ENCODE measurements at regions not wholly inside any gene's neighbourhood (a gene's known extent, or its start where the extent isn't known, plus 50 kb on each side); places are given as distances from the start of the nearest gene placed in this dataset.

GRCh38 chr22:34294986-34295385 is 374.7 kb upstream of the LARGE1 start:
- Histone ChIP-seq H3K27ac (ENCODE audit: low read depth in 2 of 2, low read length in 2 of 2) (no peak overlapping the region), H3K4me1 (ENCODE audit: control insufficient read depth in 2 of 2, insufficient read depth in 2 of 2, low read length in 2 of 2) (no peaks in the 10 kb centered on the region), H3K9me3 (ENCODE audit: control insufficient read depth in 2 of 2, low read length in 2 of 2) (no peaks in the 10 kb centered on the region), H3K9ac (ENCODE audit: low read depth in 1 of 2, low read length in 2 of 2) (no peak overlapping the region), H3K27me3 (ENCODE audit: control insufficient read depth in 2 of 2, insufficient read depth in 2 of 2, low read length in 2 of 2) (no peaks in the 10 kb centered on the region), H3K4me3 (ENCODE audit: low read length in 2 of 2) (no peak overlapping the region), H3K36me3 (ENCODE audit: control insufficient read depth in 2 of 2, insufficient read depth in 2 of 2, low read length in 2 of 2) (no peaks in the 10 kb centered on the region)

GRCh38 chr22:34296461-34296860 is 376.2 kb upstream of the LARGE1 start:
- H3K9me3 ChIP-seq (ENCODE audit: control insufficient read depth in 2 of 2, low read length in 2 of 2): no peaks in the 10 kb centered on the region
- no peak overlapping the region for H3K27ac ChIP-seq (ENCODE audit: low read depth in 2 of 2, low read length in 2 of 2)
- H3K4me3 ChIP-seq (ENCODE audit: low read length in 2 of 2): no peak overlapping the region
- H3K9ac ChIP-seq (ENCODE audit: low read depth in 1 of 2, low read length in 2 of 2): no peak overlapping the region
- H3K4me1 ChIP-seq (ENCODE audit: control insufficient read depth in 2 of 2, insufficient read depth in 2 of 2, low read length in 2 of 2): no peaks in the 10 kb centered on the region
- H3K36me3 ChIP-seq (ENCODE audit: control insufficient read depth in 2 of 2, insufficient read depth in 2 of 2, low read length in 2 of 2): no peaks in the 10 kb centered on the region
- H3K27me3 ChIP-seq (ENCODE audit: control insufficient read depth in 2 of 2, insufficient read depth in 2 of 2, low read length in 2 of 2): no peaks in the 10 kb centered on the region

GRCh38 chr22:34297536-34298120 is 377.4 kb upstream of the LARGE1 start:
- Histone ChIP-seq H3K27ac (ENCODE audit: low read depth in 2 of 2, low read length in 2 of 2) (no peak overlapping the region), H3K4me3 (ENCODE audit: low read length in 2 of 2) (no peak overlapping the region), H3K36me3 (ENCODE audit: control insufficient read depth in 2 of 2, insufficient read depth in 2 of 2, low read length in 2 of 2) (no peaks in the 10 kb centered on the region), H3K9me3 (ENCODE audit: control insufficient read depth in 2 of 2, low read length in 2 of 2) (no peaks in the 10 kb centered on the region), H3K4me1 (ENCODE audit: control insufficient read depth in 2 of 2, insufficient read depth in 2 of 2, low read length in 2 of 2) (no peaks in the 10 kb centered on the region), H3K9ac (ENCODE audit: low read depth in 1 of 2, low read length in 2 of 2) (no peak overlapping the region), H3K27me3 (ENCODE audit: control insufficient read depth in 2 of 2, insufficient read depth in 2 of 2, low read length in 2 of 2) (no peaks in the 10 kb centered on the region)

- Histone ChIP-seq H3K4me1 (ENCODE audit: control insufficient read depth in 2 of 2, insufficient read depth in 2 of 2, low read length in 2 of 2) (no peaks in the 10 kb centered on the region), H3K4me3 (ENCODE audit: low read length in 2 of 2) (no peak overlapping the region), H3K9ac (ENCODE audit: low read depth in 1 of 2, low read length in 2 of 2) (no peak overlapping the region), H3K9me3 (ENCODE audit: control insufficient read depth in 2 of 2, low read length in 2 of 2) (no peaks in the 10 kb centered on the region), H3K36me3 (ENCODE audit: control insufficient read depth in 2 of 2, insufficient read depth in 2 of 2, low read length in 2 of 2) (no peaks in the 10 kb centered on the region), H3K27ac (ENCODE audit: low read depth in 2 of 2, low read length in 2 of 2) (no peak overlapping the region), H3K27me3 (ENCODE audit: control insufficient read depth in 2 of 2, insufficient read depth in 2 of 2, low read length in 2 of 2) (no peaks in the 10 kb centered on the region)
These were observed 379.2 kb upstream of the LARGE1 start for GRCh38 chr22:34299496-34299895.

GRCh38 chr22:34301569-34301968 is 381.3 kb upstream of the LARGE1 start:
- H3K4me1 ChIP-seq (ENCODE audit: control insufficient read depth in 2 of 2, insufficient read depth in 2 of 2, low read length in 2 of 2): no peaks in the 10 kb centered on the region
- no peak overlapping the region for H3K9ac ChIP-seq (ENCODE audit: low read depth in 1 of 2, low read length in 2 of 2)
- no peak overlapping the region for H3K4me3 ChIP-seq (ENCODE audit: low read length in 2 of 2)
- H3K9me3 ChIP-seq (ENCODE audit: control insufficient read depth in 2 of 2, low read length in 2 of 2): no peaks in the 10 kb centered on the region
- no peaks in the 10 kb centered on the region for H3K27me3 ChIP-seq (ENCODE audit: control insufficient read depth in 2 of 2, insufficient read depth in 2 of 2, low read length in 2 of 2)
- no peak overlapping the region for H3K27ac ChIP-seq (ENCODE audit: low read depth in 2 of 2, low read length in 2 of 2)
- H3K36me3 ChIP-seq (ENCODE audit: control insufficient read depth in 2 of 2, insufficient read depth in 2 of 2, low read length in 2 of 2): no peaks in the 10 kb centered on the region

- Histone ChIP-seq H3K4me1 (ENCODE audit: control insufficient read depth in 2 of 2, insufficient read depth in 2 of 2, low read length in 2 of 2) (no peaks in the 10 kb centered on the region), H3K27me3 (ENCODE audit: control insufficient read depth in 2 of 2, insufficient read depth in 2 of 2, low read length in 2 of 2) (no peaks in the 10 kb centered on the region), H3K27ac (ENCODE audit: low read depth in 2 of 2, low read length in 2 of 2) (no peak overlapping the region), H3K9ac (ENCODE audit: low read depth in 1 of 2, low read length in 2 of 2) (no peak overlapping the region), H3K36me3 (ENCODE audit: control insufficient read depth in 2 of 2, insufficient read depth in 2 of 2, low read length in 2 of 2) (no peaks in the 10 kb centered on the region), H3K4me3 (ENCODE audit: low read length in 2 of 2) (no peak overlapping the region), H3K9me3 (ENCODE audit: control insufficient read depth in 2 of 2, low read length in 2 of 2) (no peaks in the 10 kb centered on the region)
These were observed 383.4 kb upstream of the LARGE1 start for GRCh38 chr22:34303656-34304055.

- no peaks in the 10 kb centered on the region for H3K36me3 ChIP-seq (ENCODE audit: control insufficient read depth in 2 of 2, insufficient read depth in 2 of 2, low read length in 2 of 2)
- H3K4me3 ChIP-seq (ENCODE audit: low read length in 2 of 2): no peak overlapping the region
- H3K4me1 ChIP-seq (ENCODE audit: control insufficient read depth in 2 of 2, insufficient read depth in 2 of 2, low read length in 2 of 2): no peaks in the 10 kb centered on the region
- H3K9me3 ChIP-seq (ENCODE audit: control insufficient read depth in 2 of 2, low read length in 2 of 2): no peaks in the 10 kb centered on the region
- no peak overlapping the region for H3K9ac ChIP-seq (ENCODE audit: low read depth in 1 of 2, low read length in 2 of 2)
- H3K27me3 ChIP-seq (ENCODE audit: control insufficient read depth in 2 of 2, insufficient read depth in 2 of 2, low read length in 2 of 2): no peaks in the 10 kb centered on the region
- no peak overlapping the region for H3K27ac ChIP-seq (ENCODE audit: low read depth in 2 of 2, low read length in 2 of 2)
These were observed 386.1 kb upstream of the LARGE1 start for GRCh38 chr22:34306361-34306760.

- Histone ChIP-seq H3K36me3 (ENCODE audit: control insufficient read depth in 2 of 2, insufficient read depth in 2 of 2, low read length in 2 of 2) (no peaks in the 10 kb centered on the region), H3K27me3 (ENCODE audit: control insufficient read depth in 2 of 2, insufficient read depth in 2 of 2, low read length in 2 of 2) (no peaks in the 10 kb centered on the region), H3K9me3 (ENCODE audit: control insufficient read depth in 2 of 2, low read length in 2 of 2) (no peaks in the 10 kb centered on the region), H3K4me3 (ENCODE audit: low read length in 2 of 2) (no peak overlapping the region), H3K4me1 (ENCODE audit: control insufficient read depth in 2 of 2, insufficient read depth in 2 of 2, low read length in 2 of 2) (no peaks in the 10 kb centered on the region), H3K9ac (ENCODE audit: low read depth in 1 of 2, low read length in 2 of 2) (no peak overlapping the region), H3K27ac (ENCODE audit: low read depth in 2 of 2, low read length in 2 of 2) (no peak overlapping the region)
These were observed 387.8 kb upstream of the LARGE1 start for GRCh38 chr22:34308101-34308500.

GRCh38 chr22:34319346-34319745 is 399.1 kb upstream of the LARGE1 start:
- no peak overlapping the region for H3K27ac ChIP-seq (ENCODE audit: low read depth in 2 of 2, low read length in 2 of 2)
- no peak overlapping the region for H3K9ac ChIP-seq (ENCODE audit: low read depth in 1 of 2, low read length in 2 of 2)
- H3K27me3 ChIP-seq (ENCODE audit: control insufficient read depth in 2 of 2, insufficient read depth in 2 of 2, low read length in 2 of 2): no peaks in the 10 kb centered on the region

GRCh38 chr22:34324763-34325162 is 404.5 kb upstream of the LARGE1 start:
- Histone ChIP-seq H3K9ac (ENCODE audit: low read depth in 1 of 2, low read length in 2 of 2) (no peak overlapping the region), H3K4me3 (ENCODE audit: low read length in 2 of 2) (no peak overlapping the region), H3K4me1 (ENCODE audit: control insufficient read depth in 2 of 2, insufficient read depth in 2 of 2, low read length in 2 of 2) (no peaks in the 10 kb centered on the region), H3K9me3 (ENCODE audit: control insufficient read depth in 2 of 2, low read length in 2 of 2) (no peaks in the 10 kb centered on the region), H3K36me3 (ENCODE audit: control insufficient read depth in 2 of 2, insufficient read depth in 2 of 2, low read length in 2 of 2) (no peaks in the 10 kb centered on the region), H3K27me3 (ENCODE audit: control insufficient read depth in 2 of 2, insufficient read depth in 2 of 2, low read length in 2 of 2) (no peaks in the 10 kb centered on the region), H3K27ac (ENCODE audit: low read depth in 2 of 2, low read length in 2 of 2) (no peak overlapping the region)

More at GRCh38 chr22:34319346-34319745, 399.1 kb upstream of the LARGE1 start:
- Histone ChIP-seq H3K36me3 (ENCODE audit: control insufficient read depth in 2 of 2, insufficient read depth in 2 of 2, low read length in 2 of 2) (no peaks in the 10 kb centered on the region), H3K4me3 (ENCODE audit: low read length in 2 of 2) (no peak overlapping the region), H3K9me3 (ENCODE audit: control insufficient read depth in 2 of 2, low read length in 2 of 2) (no peaks in the 10 kb centered on the region), H3K4me1 (ENCODE audit: control insufficient read depth in 2 of 2, insufficient read depth in 2 of 2, low read length in 2 of 2) (no peaks in the 10 kb centered on the region)

- Histone ChIP-seq H3K9me3 (ENCODE audit: control insufficient read depth in 2 of 2, low read length in 2 of 2) (no peaks in the 10 kb centered on the region), H3K36me3 (ENCODE audit: control insufficient read depth in 2 of 2, insufficient read depth in 2 of 2, low read length in 2 of 2) (no peaks in the 10 kb centered on the region), H3K9ac (ENCODE audit: low read depth in 1 of 2, low read length in 2 of 2) (no peak overlapping the region), H3K4me3 (ENCODE audit: low read length in 2 of 2) (no peak overlapping the region), H3K27me3 (ENCODE audit: control insufficient read depth in 2 of 2, insufficient read depth in 2 of 2, low read length in 2 of 2) (no peaks in the 10 kb centered on the region), H3K27ac (ENCODE audit: low read depth in 2 of 2, low read length in 2 of 2) (no peak overlapping the region), H3K4me1 (ENCODE audit: control insufficient read depth in 2 of 2, insufficient read depth in 2 of 2, low read length in 2 of 2) (no peaks in the 10 kb centered on the region)
These were observed 406.6 kb upstream of the LARGE1 start for GRCh38 chr22:34326901-34327300.

Measured in mucosa of rectum (tissue), 2 donors.